Activated T-helper 2 cell treated with anti-CD3 and anti-CD28 coated beads, Interferon-gamma antibody, Interleukin-2, Interleukin-4, amounts not matched to agents 10 μg/mL and 5 μg/mL and 100 μg/mL, durations not matched to agents 14 hours and 24 hours and 36 hours (primary cell): ENCODE measurements at regions not wholly inside any gene's neighbourhood (a gene's known extent, or its start where the extent isn't known, plus 50 kb on each side); places are given as distances from the start of the nearest gene placed in this dataset.

Source experiments
- DNase-seq: peaks from one replicate; pipeline ENCODE4 v3.0.0; 2021; ENCODE audit warnings: low spot score
- H3K27ac Mint-ChIP-seq: one replicate; pipeline ENCODE4 v1.8.0; 2021; ENCODE audit warnings: mixed read lengths
- H3K27me3 Mint-ChIP-seq: one replicate; pipeline ENCODE4 v1.8.0; 2021; ENCODE audit warnings: low read depth, mixed read lengths
- H3K36me3 Mint-ChIP-seq: one replicate; pipeline ENCODE4 v1.8.0; 2021; ENCODE audit warnings: low read depth, mixed read lengths
- H3K4me1 Mint-ChIP-seq: one replicate; pipeline ENCODE4 v1.8.0; 2021; ENCODE audit warnings: low read depth, mixed read lengths
- H3K4me3 Mint-ChIP-seq: one replicate; pipeline ENCODE4 v1.8.0; 2021; ENCODE audit warnings: low read depth, mild to moderate bottlenecking, moderate library complexity, mixed read lengths
- H3K9me3 Mint-ChIP-seq: one replicate; pipeline ENCODE4 v1.8.0; 2021; ENCODE audit warnings: mixed read lengths
- intact Hi-C: fragments of 100-400 bp; cut with micrococcal nuclease; formaldehyde crosslinking; loops from one replicate; pipeline ENCODE4 v1.15.1; 2023

DNA sequence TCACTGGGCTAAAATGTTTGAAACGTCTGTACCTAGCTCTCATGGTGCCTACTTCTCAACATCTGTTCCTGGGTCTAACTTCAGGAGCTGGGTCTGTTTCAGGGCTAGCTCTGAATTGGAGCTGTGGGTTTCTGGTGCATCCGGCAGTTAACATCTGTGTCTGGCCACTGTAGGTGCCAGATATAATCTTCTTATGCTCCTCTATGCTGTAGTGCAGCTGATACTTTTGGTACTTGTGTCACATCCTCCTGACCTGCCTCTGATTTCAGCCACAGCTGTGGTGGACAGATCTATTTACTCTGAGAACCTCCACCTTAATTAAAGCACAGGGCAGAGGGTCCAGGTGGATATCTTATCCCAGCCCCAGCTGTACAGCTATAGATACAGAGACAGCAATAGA lies 496.5 kb upstream of the CDH11 start:
- H3K27me3 Mint-ChIP-seq, result no peaks in the 10 kb centered on the region
- intact Hi-C loops, result no loop called here
- DNase-seq, result no peak
- H3K9me3 Mint-ChIP-seq, result peaks cover 5% of the 10 kb centered on the region
- H3K4me3 Mint-ChIP-seq, result no peak overlapping the region
- H3K36me3 Mint-ChIP-seq, result no peaks in the 10 kb centered on the region
- no peaks in the 10 kb centered on the region for H3K4me1 Mint-ChIP-seq
- no peak overlapping the region for H3K27ac Mint-ChIP-seq

GRCh38 chr16:65617421-65617820 lies 495.6 kb upstream of the CDH11 start:
- H3K9me3 Mint-ChIP-seq, result peaks cover 5% of the 10 kb centered on the region
- no peak overlapping the region for H3K27ac Mint-ChIP-seq
- intact Hi-C loops, result no loop called here
- no peak overlapping the region for H3K4me3 Mint-ChIP-seq
- DNase-seq, result no peak
- no peaks in the 10 kb centered on the region for H3K27me3 Mint-ChIP-seq
- no peaks in the 10 kb centered on the region for H3K4me1 Mint-ChIP-seq
- H3K36me3 Mint-ChIP-seq, result no peaks in the 10 kb centered on the region

DNA sequence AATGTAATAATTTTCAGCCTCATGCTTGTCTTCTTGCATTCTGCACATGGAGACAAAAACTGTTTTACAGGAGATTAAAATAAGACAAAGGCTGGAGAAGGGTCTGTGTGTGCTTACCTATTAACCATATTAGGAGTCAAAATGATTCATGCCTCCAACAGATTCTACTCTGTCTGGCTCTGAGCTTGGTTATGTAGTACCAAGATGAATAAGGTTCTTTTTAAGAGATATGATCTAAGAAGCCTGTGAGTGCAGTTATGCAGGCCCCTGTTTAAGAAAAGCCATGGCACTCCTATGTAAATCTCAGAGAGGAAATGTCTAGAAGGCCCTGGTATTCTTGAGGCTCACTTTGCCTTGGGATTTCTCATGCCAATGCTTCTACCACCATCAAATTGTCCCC lies 486.6 kb upstream of the CDH11 start:
- H3K4me3 Mint-ChIP-seq, result no peak overlapping the region
- no peaks in the 10 kb centered on the region for H3K4me1 Mint-ChIP-seq
- no peak for DNase-seq
- no peak overlapping the region for H3K27ac Mint-ChIP-seq
- peaks cover 23% of the 10 kb centered on the region for H3K9me3 Mint-ChIP-seq
- intact Hi-C loops, result no loop called here
- H3K27me3 Mint-ChIP-seq, result no peaks in the 10 kb centered on the region
- H3K36me3 Mint-ChIP-seq, result no peaks in the 10 kb centered on the region

- H3K4me3 Mint-ChIP-seq, result no peak overlapping the region
- intact Hi-C loops, result no loop called here
- DNase-seq, result no peak
- H3K27ac Mint-ChIP-seq, result no peak overlapping the region
- peaks cover 18% of the 10 kb centered on the region for H3K9me3 Mint-ChIP-seq
- H3K27me3 Mint-ChIP-seq, result no peaks in the 10 kb centered on the region
- no peaks in the 10 kb centered on the region for H3K36me3 Mint-ChIP-seq
- H3K4me1 Mint-ChIP-seq, result no peaks in the 10 kb centered on the region
Measured at GRCh38 chr16:65604771-65605170, 482.9 kb upstream of the CDH11 start.

- Mint-ChIP-seq H3K4me1 (no peaks in the 10 kb centered on the region), H3K9me3 (peaks cover 13% of the 10 kb centered on the region), H3K27ac (no peak overlapping the region), H3K27me3 (no peaks in the 10 kb centered on the region), H3K4me3 (no peak overlapping the region), H3K36me3 (no peaks in the 10 kb centered on the region)
- intact Hi-C loops, result no loop called here
- no peak for DNase-seq
Measured at GRCh38 chr16:65601781-65602180, 479.9 kb upstream of the CDH11 start.

DNA sequence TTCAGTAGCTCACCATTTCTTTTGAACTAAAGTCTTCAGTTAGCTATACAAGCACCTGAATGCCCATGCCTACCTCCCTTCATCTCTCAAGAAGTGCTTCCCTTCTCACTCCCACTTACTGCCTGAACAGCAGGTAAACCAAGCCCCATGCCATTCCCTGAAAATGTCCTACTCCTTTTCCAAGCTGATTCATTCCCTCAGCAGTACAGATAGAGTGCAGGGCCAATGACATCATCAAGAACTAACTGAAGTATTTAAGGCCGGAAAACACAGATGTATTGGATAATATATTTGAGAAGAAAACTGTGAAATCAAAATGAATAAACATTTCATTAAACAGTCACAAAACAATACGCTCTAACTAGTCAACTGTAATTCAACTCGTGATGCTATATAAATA lies 478.8 kb upstream of the CDH11 start:
- no peak overlapping the region for H3K4me3 Mint-ChIP-seq
- no peak for DNase-seq
- no peak overlapping the region for H3K27ac Mint-ChIP-seq
- no peaks in the 10 kb centered on the region for H3K4me1 Mint-ChIP-seq
- H3K36me3 Mint-ChIP-seq, result no peaks in the 10 kb centered on the region
- intact Hi-C loops, result no loop called here
- no peaks in the 10 kb centered on the region for H3K27me3 Mint-ChIP-seq
- peaks cover 11% of the 10 kb centered on the region for H3K9me3 Mint-ChIP-seq

DNA sequence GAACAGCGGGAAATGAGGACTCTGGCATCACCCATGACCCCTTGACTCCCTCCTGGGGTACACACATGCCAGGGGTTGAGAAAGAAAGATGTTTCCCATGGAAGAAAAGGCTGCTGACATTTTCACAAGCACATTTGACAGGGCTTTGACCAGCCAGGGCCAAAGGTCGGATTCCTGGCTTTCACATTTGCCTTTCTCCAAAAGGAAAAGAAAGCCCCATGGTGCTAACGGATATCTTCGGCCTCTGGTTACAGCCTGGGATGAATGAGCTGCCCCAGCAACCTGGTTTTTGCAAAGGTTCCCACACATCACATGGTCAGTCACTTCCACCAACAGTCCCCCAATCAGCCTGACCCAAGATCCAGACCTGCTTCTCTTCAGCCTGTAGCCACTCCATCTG lies 478.2 kb upstream of the CDH11 start:
- DNase-seq, result no peak
- H3K27me3 Mint-ChIP-seq, result no peaks in the 10 kb centered on the region
- H3K36me3 Mint-ChIP-seq, result no peaks in the 10 kb centered on the region
- H3K4me1 Mint-ChIP-seq, result no peaks in the 10 kb centered on the region
- H3K9me3 Mint-ChIP-seq, result peaks cover 13% of the 10 kb centered on the region
- intact Hi-C loops, result no loop called here
- H3K27ac Mint-ChIP-seq, result no peak overlapping the region
- no peak overlapping the region for H3K4me3 Mint-ChIP-seq

- H3K9me3 Mint-ChIP-seq, result peaks cover 3% of the 10 kb centered on the region
- no peak overlapping the region for H3K27ac Mint-ChIP-seq
- no peaks in the 10 kb centered on the region for H3K27me3 Mint-ChIP-seq
- DNase-seq, result no peak
- H3K36me3 Mint-ChIP-seq, result no peaks in the 10 kb centered on the region
- intact Hi-C loops, result no loop called here
- H3K4me3 Mint-ChIP-seq, result no peak overlapping the region
- no peaks in the 10 kb centered on the region for H3K4me1 Mint-ChIP-seq
Measured at GRCh38 chr16:65598621-65599020, 476.8 kb upstream of the CDH11 start.

GRCh38 chr16:65583498-65583897 lies 461.6 kb upstream of the CDH11 start:
- Mint-ChIP-seq H3K27ac (no peak overlapping the region), H3K4me3 (no peak overlapping the region), H3K4me1 (no peaks in the 10 kb centered on the region), H3K9me3 (no peaks in the 10 kb centered on the region), H3K27me3 (no peaks in the 10 kb centered on the region), H3K36me3 (no peaks in the 10 kb centered on the region)
- DNase-seq, result no peak
- intact Hi-C loops, result no loop called here

- H3K27me3 Mint-ChIP-seq, result no peaks in the 10 kb centered on the region
Measured at GRCh38 chr16:65579050-65579449, 457.2 kb upstream of the CDH11 start.

GRCh38 chr16:65576631-65577030 lies 454.8 kb upstream of the CDH11 start:
- Mint-ChIP-seq H3K27ac (no peak overlapping the region), H3K27me3 (no peaks in the 10 kb centered on the region), H3K9me3 (peaks cover 14% of the 10 kb centered on the region), H3K36me3 (no peaks in the 10 kb centered on the region), H3K4me3 (no peak overlapping the region), H3K4me1 (no peaks in the 10 kb centered on the region)
- intact Hi-C loops, result no loop called here
- no peak for DNase-seq

More at GRCh38 chr16:65579050-65579449, 457.2 kb upstream of the CDH11 start:
- intact Hi-C loops, result no loop called here
- H3K36me3 Mint-ChIP-seq, result no peaks in the 10 kb centered on the region
- H3K27ac Mint-ChIP-seq, result no peak overlapping the region
- no peak overlapping the region for H3K4me3 Mint-ChIP-seq
- no peaks in the 10 kb centered on the region for H3K4me1 Mint-ChIP-seq
- peaks cover 9% of the 10 kb centered on the region for H3K9me3 Mint-ChIP-seq
- no peak for DNase-seq

GRCh38 chr16:65576139-65576538 lies 454.3 kb upstream of the CDH11 start:
- no peaks in the 10 kb centered on the region for H3K36me3 Mint-ChIP-seq
- DNase-seq, result no peak
- H3K9me3 Mint-ChIP-seq, result peaks cover 15% of the 10 kb centered on the region
- intact Hi-C loops, result no loop called here
- H3K27me3 Mint-ChIP-seq, result no peaks in the 10 kb centered on the region
- H3K27ac Mint-ChIP-seq, result no peak overlapping the region
- no peaks in the 10 kb centered on the region for H3K4me1 Mint-ChIP-seq
- H3K4me3 Mint-ChIP-seq, result no peak overlapping the region

DNA sequence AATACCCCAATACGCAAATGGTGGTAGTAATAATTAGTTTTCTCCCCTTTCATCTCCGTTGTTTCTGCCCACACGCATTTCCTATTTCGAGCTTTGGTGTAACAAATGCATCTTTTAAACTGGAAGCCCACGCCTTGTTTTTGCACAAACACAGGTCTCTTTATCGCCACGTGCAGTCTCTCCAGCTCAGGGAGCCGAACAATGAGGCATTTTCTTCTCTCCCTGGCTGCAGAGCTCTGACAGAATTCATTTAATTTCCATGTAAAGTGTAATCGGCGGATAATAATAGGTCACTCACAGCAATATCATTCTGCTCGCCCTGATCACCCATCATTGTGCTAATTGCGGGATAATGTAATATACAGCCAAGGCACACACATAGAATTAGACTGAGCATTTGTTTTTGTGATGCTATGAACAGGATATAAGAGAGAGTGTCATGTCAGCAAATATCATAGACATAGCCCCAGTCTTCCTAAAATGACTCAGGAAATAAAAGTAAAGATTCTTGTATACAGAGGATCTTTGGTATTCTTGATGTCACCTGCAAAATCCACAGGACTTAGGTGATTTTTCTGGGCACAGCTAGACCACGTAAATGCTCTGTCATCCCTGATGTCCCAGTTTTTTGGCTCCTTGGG lies 452.6 kb upstream of the CDH11 start:
- DNase-seq, result no peak
- H3K27ac Mint-ChIP-seq, result no peak overlapping the region
- peaks cover 23% of the 10 kb centered on the region for H3K9me3 Mint-ChIP-seq
- H3K4me3 Mint-ChIP-seq, result no peak overlapping the region
- H3K36me3 Mint-ChIP-seq, result no peaks in the 10 kb centered on the region
- no peaks in the 10 kb centered on the region for H3K4me1 Mint-ChIP-seq
- intact Hi-C loops, result no loop called here
- H3K27me3 Mint-ChIP-seq, result no peaks in the 10 kb centered on the region

- Mint-ChIP-seq H3K27ac (no peak overlapping the region), H3K4me3 (no peak overlapping the region), H3K27me3 (no peaks in the 10 kb centered on the region), H3K4me1 (no peaks in the 10 kb centered on the region), H3K9me3 (peaks cover 23% of the 10 kb centered on the region), H3K36me3 (no peaks in the 10 kb centered on the region)
- intact Hi-C loops, result no loop called here
- no peak for DNase-seq
Measured at GRCh38 chr16:65572156-65572555, 450.3 kb upstream of the CDH11 start.
